Limb (tissue), 2 donors: ENCODE measurements at regions not wholly inside any gene's neighbourhood (a gene's known extent, or its start where the extent isn't known, plus 50 kb on each side); places are given as distances from the start of the nearest gene placed in this dataset.

Experiments used
- DNase-seq, 2 donors: peaks; one replicate each; pipeline ENCODE4 v3.0.0-alpha.2; 2016; ENCODE audit errors: extremely low spot score in 2 of 2

DNA sequence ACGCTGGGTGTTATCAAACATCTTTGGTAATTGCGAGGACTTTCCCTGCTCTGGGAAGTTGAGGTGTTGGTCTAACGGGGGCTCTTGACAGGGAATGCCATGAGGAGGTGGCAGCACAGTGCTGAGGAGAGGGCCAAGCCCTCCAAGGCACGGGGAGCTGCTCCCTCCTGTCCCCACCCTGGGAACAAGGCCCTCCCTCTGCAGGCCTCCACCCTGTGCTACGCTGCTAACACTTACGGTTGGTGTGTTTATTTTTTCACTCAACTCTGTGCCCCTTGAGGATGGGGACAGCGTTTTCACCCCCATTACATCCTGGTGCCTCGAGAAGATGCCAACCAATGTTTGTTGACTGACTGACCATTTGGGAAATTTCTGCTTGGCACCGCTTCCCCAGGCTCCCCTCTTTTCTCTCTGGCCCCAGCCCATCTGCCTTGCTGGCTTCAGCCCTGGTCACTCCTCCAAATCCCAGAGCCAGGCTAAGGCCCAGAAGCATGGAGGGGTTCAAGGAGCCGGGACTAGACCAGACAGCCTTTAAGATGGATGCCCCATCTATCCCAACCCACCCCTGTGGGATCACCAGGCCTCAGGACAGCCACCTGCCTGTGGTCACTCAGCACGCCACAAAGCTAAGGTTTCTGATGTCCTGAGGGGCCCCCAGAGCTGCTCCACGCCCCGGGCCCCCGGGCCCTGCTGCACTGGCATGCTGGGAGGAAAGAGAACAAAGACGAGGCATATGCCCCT is 125.7 kb downstream of the BARX1 start:
- DNase-seq = no peak

DNA sequence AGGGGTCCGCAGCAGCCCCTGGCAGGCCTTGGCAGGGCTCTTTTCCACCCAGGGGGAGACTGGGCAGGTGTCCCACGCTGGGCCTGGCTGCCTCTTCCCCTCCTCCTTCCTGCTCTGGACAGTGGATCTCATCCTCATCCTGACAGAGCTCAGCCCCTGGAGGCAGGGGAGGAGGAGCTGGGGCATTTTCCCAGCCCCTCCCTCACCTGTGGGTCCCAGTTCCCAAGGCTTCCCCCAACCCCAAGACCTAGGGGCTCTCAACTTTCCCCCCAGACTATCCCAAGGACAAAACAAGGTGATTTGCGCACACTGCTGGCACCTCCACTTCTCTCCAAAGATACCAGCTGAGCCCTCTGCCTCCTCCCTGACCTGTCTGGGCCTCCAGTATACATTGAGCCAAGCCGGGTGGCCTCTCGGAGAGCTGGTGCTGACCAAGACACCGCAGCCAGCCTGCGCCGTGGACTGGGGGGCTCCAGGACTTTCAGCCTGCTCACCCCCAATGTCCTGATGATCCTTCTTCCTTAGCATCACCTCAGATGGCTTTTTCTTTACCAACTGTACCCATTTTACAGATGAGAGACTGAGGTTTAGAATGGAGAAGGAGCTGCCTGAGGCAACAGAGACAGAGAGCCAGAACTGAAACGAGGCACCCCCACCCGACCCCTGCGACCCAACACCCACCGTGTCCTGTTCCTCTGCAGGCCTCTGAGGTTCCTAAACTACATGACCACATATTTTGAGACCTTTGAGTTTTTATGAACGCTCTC is 126.6 kb downstream of the BARX1 start:
- DNase-seq = no peak

GRCh38 chr9:93827545-93828330 is 127.4 kb downstream of the BARX1 start:
- DNase-seq = peak; percentile 48 to 81

GRCh38 chr9:93826905-93827544 is 128.1 kb downstream of the BARX1 start:
- DNase-seq = no peak

GRCh38 chr9:93826209-93826608 is 128.9 kb downstream of the BARX1 start:
- no peak for DNase-seq

- DNase-seq = no peak
These were observed 129.6 kb downstream of the BARX1 start for GRCh38 chr9:93825348-93826115.

DNA sequence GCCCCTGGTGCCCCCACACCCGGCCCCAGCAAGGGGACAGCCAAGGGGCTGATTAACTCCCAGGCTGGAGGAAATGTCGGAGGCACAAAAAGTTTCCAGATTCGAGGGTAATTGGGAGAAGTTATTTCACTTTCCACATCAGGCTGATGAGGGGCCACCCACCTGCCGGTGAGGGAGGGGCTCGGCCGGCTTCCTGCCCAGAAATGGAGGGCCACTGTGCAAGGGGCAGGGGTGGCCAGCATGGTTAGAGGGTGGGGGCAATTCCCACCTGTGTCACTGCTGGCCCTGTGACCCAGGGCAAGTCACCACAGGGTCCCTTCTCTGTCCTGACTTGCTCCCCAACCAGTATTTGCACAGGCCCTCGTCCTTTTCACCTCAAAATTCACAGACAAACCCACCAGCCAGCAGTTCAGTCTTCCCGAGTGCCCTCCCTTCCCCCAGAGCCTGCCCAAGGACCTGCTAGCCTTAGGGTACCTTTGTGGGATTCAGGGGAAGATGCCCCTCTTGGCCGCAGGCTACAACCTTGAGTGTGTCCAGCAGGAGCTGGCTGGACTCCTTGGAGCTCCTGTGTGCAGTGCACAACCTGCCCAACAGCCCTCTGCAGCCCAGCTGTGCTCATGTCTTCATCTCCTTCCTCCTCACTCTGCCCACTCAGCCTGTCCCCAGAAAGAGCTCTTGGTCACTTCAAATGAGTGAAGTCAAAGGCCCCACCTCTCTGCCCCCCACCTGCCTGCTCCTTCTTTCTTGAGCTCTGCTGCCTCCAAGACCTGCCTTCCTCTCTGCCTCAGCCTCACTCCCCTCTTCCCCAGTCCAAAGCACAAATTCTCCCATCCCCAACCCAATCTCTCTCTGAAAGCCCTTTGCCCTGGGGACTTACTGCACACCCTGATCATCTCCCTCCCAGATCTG is 130.5 kb downstream of the BARX1 start:
- DNase-seq = no peak

- DNase-seq = no peak
These were observed 131.7 kb downstream of the BARX1 start for GRCh38 chr9:93823245-93824072.

GRCh38 chr9:93822229-93822628 is 132.9 kb downstream of the BARX1 start:
- no peak for DNase-seq

DNA sequence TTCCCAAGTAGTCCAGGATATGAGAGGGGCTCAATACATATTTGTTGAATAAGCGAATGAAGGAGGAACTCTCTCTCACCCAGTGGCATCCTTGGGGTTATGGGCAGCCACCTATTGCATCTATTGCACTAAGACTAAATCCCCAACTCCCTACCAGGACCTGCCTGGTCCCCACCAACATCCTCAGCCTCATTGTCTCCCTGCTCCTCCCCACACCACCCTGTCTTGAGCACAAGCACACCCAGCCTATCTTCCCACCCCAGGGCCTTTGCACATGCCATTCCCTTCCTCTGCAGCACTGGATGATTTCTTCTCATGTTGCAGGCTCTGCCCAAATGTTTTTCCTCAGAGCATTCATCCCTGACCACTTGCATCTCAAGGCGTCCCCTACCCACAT is 133.8 kb downstream of the BARX1 start:
- DNase-seq = no peak

DNA sequence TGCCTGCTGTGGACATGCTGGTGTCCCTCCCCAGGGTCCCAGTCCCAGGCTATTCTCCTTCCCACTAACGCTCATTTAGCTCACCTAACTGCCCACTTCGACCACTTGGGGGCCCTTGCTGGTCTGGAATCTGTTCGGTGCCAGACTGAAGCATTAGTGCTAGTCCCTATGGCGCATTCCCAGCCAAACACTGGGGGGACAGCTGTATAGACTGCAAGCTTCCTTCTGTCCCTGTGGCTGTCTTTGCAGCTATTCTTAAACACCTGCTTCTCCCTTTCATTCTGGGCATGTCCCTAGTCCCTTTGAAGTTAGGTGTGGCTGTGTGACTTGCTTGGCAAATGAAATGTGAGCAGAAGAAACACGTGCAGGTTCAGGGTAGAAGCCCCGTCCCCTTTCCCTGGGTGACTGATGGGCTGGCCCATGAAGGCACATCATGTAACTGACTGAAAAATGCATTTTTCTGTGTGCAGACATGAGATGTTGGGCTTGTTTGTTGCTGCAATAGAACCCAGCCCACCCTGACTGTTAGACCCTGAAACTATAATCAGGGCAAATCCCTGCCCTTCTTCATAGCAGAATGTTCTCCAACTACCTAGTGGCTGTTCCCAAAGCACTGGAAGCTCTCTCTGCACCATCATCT is 134.4 kb downstream of the BARX1 start:
- DNase-seq = no peak

DNA sequence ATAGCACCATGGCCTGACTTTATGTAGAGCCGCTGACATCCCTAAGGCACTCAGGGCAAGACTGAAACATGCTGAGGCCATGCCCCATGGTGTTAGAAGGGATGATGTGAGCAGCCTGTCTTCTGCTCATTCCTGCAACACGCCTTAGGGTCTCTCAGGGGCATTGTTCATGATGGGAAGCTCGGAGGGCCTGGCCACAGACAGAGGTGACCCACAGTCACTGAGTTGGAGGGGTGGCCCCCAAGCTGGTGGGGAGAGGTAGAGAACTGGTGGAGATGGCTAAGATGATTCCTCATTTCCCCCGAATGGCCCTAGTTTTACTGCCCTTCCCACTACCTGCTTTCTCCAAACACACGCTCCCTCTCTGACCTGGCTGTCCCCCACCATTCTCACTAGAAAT is 135.2 kb downstream of the BARX1 start:
- DNase-seq = no peak

GRCh38 chr9:93818827-93819472 is 136.2 kb downstream of the BARX1 start:
- DNase-seq = peak in 1 of 2 donors; percentile 23

DNA sequence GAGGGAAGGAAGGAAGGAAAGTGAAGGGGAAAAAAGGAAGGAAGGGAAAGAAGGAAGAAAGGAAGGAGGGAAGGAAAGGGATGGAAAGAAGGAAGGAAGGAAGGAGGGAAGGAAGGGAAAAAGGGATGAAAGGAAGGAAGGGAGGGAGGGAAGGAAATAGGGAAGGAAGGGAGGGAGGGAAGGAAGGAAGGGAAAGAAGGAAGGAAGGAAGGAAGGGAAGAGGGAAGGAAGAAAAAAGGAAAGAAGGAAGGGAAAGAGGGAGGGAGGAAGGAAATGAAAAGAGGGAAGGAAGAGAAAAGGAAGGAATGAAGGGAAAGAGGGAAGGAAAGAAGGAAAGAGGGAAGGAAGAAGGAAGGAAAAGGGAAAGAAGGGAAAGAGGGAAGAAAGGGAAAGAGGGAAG is 136.9 kb downstream of the BARX1 start:
- no peak for DNase-seq

GRCh38 chr9:93815677-93816076 is 139.5 kb downstream of the BARX1 start:
- DNase-seq = no peak

DNA sequence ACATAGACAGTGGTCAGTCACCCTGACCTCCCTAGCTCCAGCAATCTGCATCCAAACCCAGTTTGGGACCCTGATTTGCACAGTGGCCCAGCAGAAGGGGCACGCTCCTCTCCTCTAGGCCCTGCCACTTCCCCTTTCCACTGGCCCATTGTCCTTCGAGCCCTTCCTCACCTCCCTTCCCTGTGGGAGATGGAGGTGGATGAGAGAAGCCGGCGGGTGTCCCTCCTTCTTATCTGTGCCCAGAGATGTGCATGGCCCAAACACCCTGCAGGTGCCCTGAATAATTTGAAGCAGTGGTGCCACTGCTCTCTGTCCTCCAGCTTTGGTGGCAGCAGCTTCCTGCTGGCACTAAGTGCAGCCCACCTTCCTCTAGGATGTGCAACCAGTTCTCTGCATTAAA is 140.0 kb downstream of the BARX1 start:
- DNase-seq = peak in 1 of 2 donors; percentile 9

GRCh38 chr9:93814077-93814956 is 140.8 kb downstream of the BARX1 start:
- peak in 1 of 2 donors; percentile 29 for DNase-seq
